Osteoblast (primary cell): ENCODE measurements at regions not wholly inside any gene's neighbourhood (a gene's known extent, or its start where the extent isn't known, plus 50 kb on each side); places are given as distances from the start of the nearest gene placed in this dataset.

Source experiments
- DNase-seq: peaks from one replicate; pipeline ENCODE4 v3.0.0; 2011; ENCODE audit warnings: low spot score, mixed read lengths; ENCODE audit not compliant: insufficient read length; ENCODE audit errors: missing footprints
- H2AFZ ChIP-seq: 2 replicates; pipeline ENCODE4 v1.6.0; 2011; ENCODE audit warnings: mild to moderate bottlenecking, low read length
- H3K27ac ChIP-seq: 2 replicates; pipeline ENCODE4 v1.5.1; 2011; ENCODE audit warnings: mild to moderate bottlenecking, low read depth, low read length, moderate library complexity
- H3K27me3 ChIP-seq: 2 replicates; pipeline ENCODE4 v1.6.0; 2012; ENCODE audit warnings: mild to moderate bottlenecking, control low read depth, inconsistent platforms, low read length, moderate library complexity; ENCODE audit not compliant: insufficient read depth
- H3K36me3 ChIP-seq: 2 replicates; pipeline ENCODE4 v1.5.1; 2011; ENCODE audit warnings: mild to moderate bottlenecking, low read length, control low read depth, moderate library complexity; ENCODE audit not compliant: insufficient read depth
- H3K4me1 ChIP-seq: 2 replicates; pipeline ENCODE4 v1.5.1; 2011; ENCODE audit warnings: mild to moderate bottlenecking, low read length, control low read depth, moderate library complexity; ENCODE audit not compliant: insufficient read depth
- H3K4me2 ChIP-seq: 2 replicates; pipeline ENCODE4 v1.6.0; 2011; ENCODE audit warnings: mild to moderate bottlenecking, low read length; ENCODE audit not compliant: insufficient read depth
- H3K4me3 ChIP-seq: fragments of 200-600 bp; sonication (generic); 3 replicates; pipeline ENCODE4 v1.5.1; 2012; ENCODE audit warnings: mild to moderate bottlenecking, low read length, inconsistent platforms; ENCODE audit not compliant: insufficient read depth
- H3K79me2 ChIP-seq: 2 replicates; pipeline ENCODE4 v1.6.0; 2012; ENCODE audit warnings: mild to moderate bottlenecking, low read length, control low read depth, inconsistent platforms; ENCODE audit not compliant: insufficient read depth
- H3K9me3 ChIP-seq: 2 replicates; pipeline ENCODE4 v1.5.1; 2011; ENCODE audit warnings: low read depth, low read length, control low read depth
- H4K20me1 ChIP-seq: 2 replicates; pipeline ENCODE4 v1.6.0; 2012; ENCODE audit warnings: mild to moderate bottlenecking, low read length, control low read depth; ENCODE audit not compliant: insufficient read depth
- TF ChIP-seq, protein P1 (sequence below): IDR thresholded peaks from 2 replicates; pipeline ENCODE4 v1.5.1; 2011; ENCODE audit warnings: mild to moderate bottlenecking, low read depth, low read length, moderate library complexity; ENCODE audit errors: extremely low read depth

DNA sequence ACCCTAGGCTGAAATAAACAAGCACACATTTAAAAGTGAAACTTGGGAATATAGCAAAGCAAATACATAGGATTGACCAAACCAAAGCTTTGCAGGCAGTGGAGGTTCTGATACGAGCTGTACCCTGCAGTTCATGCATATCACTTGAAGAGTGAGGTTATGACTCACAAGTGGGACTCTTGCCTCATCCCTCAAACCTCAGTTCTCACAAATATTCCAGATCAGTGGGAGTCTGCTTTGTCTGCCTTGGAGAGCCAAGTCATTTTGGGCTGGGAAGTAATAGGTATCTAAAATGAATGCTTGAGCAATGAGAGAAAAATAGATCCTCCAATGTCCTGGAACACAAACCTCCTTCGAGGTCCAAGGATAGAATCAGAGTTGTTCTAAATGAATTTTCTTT is 116.4 kb downstream of the LRIG3 start:
- Histone ChIP-seq H3K79me2 (no peaks in the 10 kb centered on the region), H3K4me3 (no peak overlapping the region), H4K20me1 (no peaks in the 10 kb centered on the region), H3K9me3 (no peaks in the 10 kb centered on the region), H3K4me2 (peak overlapping the region; percentile 44), H3K4me1 (peaks cover 4% of the 10 kb centered on the region), H3K36me3 (no peaks in the 10 kb centered on the region), H2AFZ (no peak overlapping the region), H3K27ac (no peak overlapping the region), H3K27me3 (no peaks in the 10 kb centered on the region)
- no peak for DNase-seq
- TF ChIP-seq, protein P1, sequence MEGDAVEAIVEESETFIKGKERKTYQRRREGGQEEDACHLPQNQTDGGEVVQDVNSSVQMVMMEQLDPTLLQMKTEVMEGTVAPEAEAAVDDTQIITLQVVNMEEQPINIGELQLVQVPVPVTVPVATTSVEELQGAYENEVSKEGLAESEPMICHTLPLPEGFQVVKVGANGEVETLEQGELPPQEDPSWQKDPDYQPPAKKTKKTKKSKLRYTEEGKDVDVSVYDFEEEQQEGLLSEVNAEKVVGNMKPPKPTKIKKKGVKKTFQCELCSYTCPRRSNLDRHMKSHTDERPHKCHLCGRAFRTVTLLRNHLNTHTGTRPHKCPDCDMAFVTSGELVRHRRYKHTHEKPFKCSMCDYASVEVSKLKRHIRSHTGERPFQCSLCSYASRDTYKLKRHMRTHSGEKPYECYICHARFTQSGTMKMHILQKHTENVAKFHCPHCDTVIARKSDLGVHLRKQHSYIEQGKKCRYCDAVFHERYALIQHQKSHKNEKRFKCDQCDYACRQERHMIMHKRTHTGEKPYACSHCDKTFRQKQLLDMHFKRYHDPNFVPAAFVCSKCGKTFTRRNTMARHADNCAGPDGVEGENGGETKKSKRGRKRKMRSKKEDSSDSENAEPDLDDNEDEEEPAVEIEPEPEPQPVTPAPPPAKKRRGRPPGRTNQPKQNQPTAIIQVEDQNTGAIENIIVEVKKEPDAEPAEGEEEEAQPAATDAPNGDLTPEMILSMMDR: no peak

- Histone ChIP-seq H3K4me2 (no peak overlapping the region), H3K36me3 (no peaks in the 10 kb centered on the region), H3K9me3 (no peaks in the 10 kb centered on the region), H2AFZ (no peak overlapping the region), H3K79me2 (no peaks in the 10 kb centered on the region), H3K4me1 (peaks cover 4% of the 10 kb centered on the region), H3K4me3 (no peak overlapping the region), H3K27ac (no peak overlapping the region), H4K20me1 (no peaks in the 10 kb centered on the region), H3K27me3 (no peaks in the 10 kb centered on the region)
- TF ChIP-seq, protein P1: peak; percentile 41
- DNase-seq: no peak
Observed at GRCh38 chr12:58804749-58805148, 115.6 kb downstream of the LRIG3 start.

DNA sequence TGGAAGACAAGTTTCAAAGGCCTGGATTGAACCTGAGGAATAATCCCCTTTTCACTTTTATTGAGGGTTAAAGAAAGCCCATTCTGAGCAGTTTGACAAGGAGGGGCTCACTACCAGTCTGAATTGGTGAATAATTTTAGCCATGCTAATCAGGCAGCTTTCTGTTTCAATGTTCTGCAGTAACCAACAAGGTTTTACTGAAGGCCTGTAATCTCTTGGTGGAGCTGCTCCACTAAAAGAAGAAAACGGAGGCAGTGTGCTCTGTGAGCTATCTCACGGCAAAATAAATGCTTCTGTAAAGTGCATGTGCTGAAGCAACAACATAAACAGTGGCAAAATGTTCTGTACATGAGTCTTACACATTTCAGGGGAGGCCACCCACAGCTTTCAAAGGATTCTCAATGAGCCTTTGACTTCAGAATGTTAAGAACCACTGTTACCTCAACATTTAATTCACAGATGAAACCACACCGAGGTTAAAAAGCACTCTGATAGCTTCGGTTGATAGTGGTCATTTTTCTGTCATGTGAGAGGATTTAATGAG is 111.2 kb downstream of the LRIG3 start:
- peaks cover 7% of the 10 kb centered on the region for H3K27me3 ChIP-seq
- TF ChIP-seq, protein P1: no peak
- H4K20me1 ChIP-seq: no peaks in the 10 kb centered on the region
- H3K79me2 ChIP-seq: no peaks in the 10 kb centered on the region
- no peak overlapping the region for H3K4me3 ChIP-seq
- no peaks in the 10 kb centered on the region for H3K36me3 ChIP-seq
- peaks cover 1% of the 10 kb centered on the region for H3K4me1 ChIP-seq
- peak overlapping the region; percentile 57 for H2AFZ ChIP-seq
- DNase-seq: no peak
- H3K9me3 ChIP-seq: no peaks in the 10 kb centered on the region
- H3K27ac ChIP-seq: no peak overlapping the region
- H3K4me2 ChIP-seq: no peak overlapping the region

DNA sequence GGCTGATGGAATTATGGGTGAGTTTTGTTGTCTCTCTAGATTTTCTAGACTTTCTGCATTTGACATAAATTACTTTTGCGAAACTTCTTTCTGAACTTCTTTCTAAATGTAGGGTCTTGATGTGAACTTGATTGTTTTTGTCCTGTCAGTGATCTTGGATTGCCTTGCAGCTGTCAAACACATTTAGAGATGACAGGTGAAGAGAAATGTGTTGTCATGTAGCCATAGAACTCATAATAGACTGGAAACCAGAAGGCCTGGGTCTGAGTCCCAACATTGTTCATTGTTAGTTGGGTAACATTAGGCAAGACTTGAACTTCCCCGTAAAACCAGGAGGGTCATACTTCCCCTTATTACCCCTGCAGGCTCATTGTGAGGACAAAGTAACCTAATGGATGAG is 109.0 kb downstream of the LRIG3 start:
- no peak overlapping the region for H2AFZ ChIP-seq
- TF ChIP-seq, protein P1: no peak
- H3K9me3 ChIP-seq: no peaks in the 10 kb centered on the region
- no peak overlapping the region for H3K4me3 ChIP-seq
- H3K4me2 ChIP-seq: no peak overlapping the region
- no peak for DNase-seq
- H3K79me2 ChIP-seq: no peaks in the 10 kb centered on the region
- no peak overlapping the region for H3K27ac ChIP-seq
- H3K36me3 ChIP-seq: no peaks in the 10 kb centered on the region
- H3K27me3 ChIP-seq: peaks cover 7% of the 10 kb centered on the region
- H3K4me1 ChIP-seq: peaks cover 5% of the 10 kb centered on the region
- H4K20me1 ChIP-seq: no peaks in the 10 kb centered on the region
